ENCODE measurements at regions not wholly inside any gene's neighbourhood (a gene's known extent, or its start where the extent isn't known, plus 50 kb on each side); places are given as distances from the start of the nearest gene placed in this dataset.

- Histone ChIP-seq H3K36me3 (ENCODE audit: control insufficient read depth in 2 of 2, extremely low read depth in 1 of 2, insufficient read depth in 2 of 2, low read length in 2 of 2) (no peaks in the 10 kb centered on the region), H3K4me3 (replicated peaks in 1 of 3; ENCODE audit: insufficient read depth in 1 of 3, low read depth in 1 of 3, low read length in 3 of 3) (no peak overlapping the region), H3K9me3 (replicated peaks; ENCODE audit: control insufficient read depth, insufficient read depth, low read length) (no peaks in the 10 kb centered on the region), H2AFZ (ENCODE audit: low read depth, low read length) (no peak overlapping the region), H3K79me2 (ENCODE audit: control insufficient read depth, insufficient read depth, low read length) (no peaks in the 10 kb centered on the region), H3K9me1 (replicated peaks; ENCODE audit: control insufficient read depth, extremely low read depth, insufficient read depth, low read length) (no peaks in the 10 kb centered on the region), H4K20me1 (replicated peaks; ENCODE audit: control insufficient read depth, extremely low read depth, insufficient read depth, low read length) (no peaks in the 10 kb centered on the region), H3K4me1 (ENCODE audit: control insufficient read depth, extremely low read depth, insufficient read depth, low read length) (no peaks in the 10 kb centered on the region), H3K27me3 (ENCODE audit: control insufficient read depth in 2 of 2, insufficient read depth in 2 of 2, low read length in 2 of 2) (no peaks in the 10 kb centered on the region), H3K4me2 (ENCODE audit: insufficient read depth, low read length) (no peak overlapping the region), H3K9ac (replicated peaks; ENCODE audit: extremely low read depth, insufficient read depth, low read length) (no peak overlapping the region), H3K27ac (ENCODE audit: insufficient read depth, low read depth, low read length) (no peak overlapping the region)
- dilution Hi-C loops (cut with MboI; ENCODE audit: extremely low pct_ligation_motif_present, low sequenced_read_pairs) (no loop called here), intact Hi-C loops (cut with micrococcal nuclease) (no loop called here)
- CTCF ChIA-PET, result no interaction called here
- no peak for DNase-seq (ENCODE audit: low read depth, low spot score)
- POLR2A ChIA-PET, result no interaction called here
- no TSS peak for BruUV-seq (replicated peaks)
- TF ChIP-seq CTCF (IDR thresholded peaks at IDR 0.05; ENCODE audit: extremely low read depth in 1 of 2, insufficient read depth in 1 of 2, low read depth in 1 of 2, low read length in 2 of 2), result no peak
- no peak for TF ChIP-seq MAX (IDR thresholded peaks at IDR 0.05; ENCODE audit: insufficient read depth, insufficient read length)
- TF ChIP-seq EZH2 (IDR thresholded peaks at IDR 0.05; ENCODE audit: borderline replicate concordance, low read depth, low read length, severe bottlenecking), result no peak
- no peak for TF ChIP-seq MYC (IDR thresholded peaks at IDR 0.05; ENCODE audit: low read depth, low read length)
- no peak for TF ChIP-seq POLR2AphosphoS5 (IDR thresholded peaks at IDR 0.05; ENCODE audit: insufficient read depth, low read depth, low read length)
- no peak for TF ChIP-seq JUN (IDR thresholded peaks at IDR 0.05; ENCODE audit: borderline replicate concordance, insufficient read depth, insufficient read length, low read depth)
- no peak for TF ChIP-seq FOS (IDR thresholded peaks at IDR 0.05; ENCODE audit: borderline replicate concordance, insufficient read depth, low read length)
- TF ChIP-seq GATA2 (IDR thresholded peaks at IDR 0.05; ENCODE audit: insufficient read depth, insufficient read length, low read depth, low read length), result no peak
- no peak for TF ChIP-seq POLR2A (IDR thresholded peaks at IDR 0.05; ENCODE audit: low read depth, low read length)
- FAIRE-seq, result no peak
Observed at GRCh38 chr14:37969511-37969979, 238.2 kb upstream of the SSTR1 start.
